GM12878 (cell line): ENCODE measurements at regions not wholly inside any gene's neighbourhood (a gene's known extent, or its start where the extent isn't known, plus 50 kb on each side); places are given as distances from the start of the nearest gene placed in this dataset.

ENCODE experiments used
- ATAC-seq: fragments of 200-7000 bp; cut with Tn5 transposase; 3 replicates; pipeline ENCODE4 v1.9.1; 2020; ENCODE audit warnings: mild to moderate bottlenecking, moderate library complexity
- BruUV-seq: library from RNA; stranded (reverse); fragments of 400-500 nt; replicated peaks from 2 replicates; lab custom pipeline; 2021; lab: Mats Ljungman, UMichigan
- CTCF ChIA-PET: fragments of 300-600 bp; sonication (Branson Sonifier 250); formaldehyde crosslinking; extraction: SDS; loops from one replicate; lab custom pipeline; 2021; ENCODE audit warnings: inconsistent platforms; lab: Yijun Ruan, JAX
- POLR2A ChIA-PET: fragments of 350-600 bp; formaldehyde crosslinking; extraction: SDS; loops from one replicate; lab custom pipeline; 2021; ENCODE audit warnings: inconsistent platforms; lab: Charles Lee
- RAD21 ChIA-PET: fragments of 300-600 bp; sonication (Branson Sonifier 250); formaldehyde crosslinking; loops from one replicate; lab custom pipeline; 2023; ENCODE audit warnings: antibody characterized with exemption; ENCODE audit not compliant: unreplicated experiment; lab: Charles Lee
- SMC1A ChIA-PET: fragments of 300-600 bp; sonication (Branson Sonifier 250); formaldehyde crosslinking; loops from one replicate; lab custom pipeline; 2023; ENCODE audit not compliant: unreplicated experiment, uncharacterized antibody; lab: Charles Lee
- DNase-seq: peaks from one replicate; pipeline ENCODE4 v3.0.0-alpha.2; 2011; ENCODE audit warnings: low read depth, low spot score
- FAIRE-seq: peaks from 3 replicates; lab custom pipeline; 2011; peaks lifted over from hg19 to GRCh38; lab: Jason Lieb, UNC
- H2AFZ ChIP-seq: 2 replicates; pipeline ENCODE4 v1.6.0; 2011; ENCODE audit warnings: low read depth, low read length, control low read depth; ENCODE audit not compliant: control insufficient read depth
- H3K27ac ChIP-seq: 2 replicates; pipeline ENCODE4 v1.5.1; 2011; ENCODE audit warnings: control low read depth; ENCODE audit not compliant: control insufficient read depth, insufficient read depth
- H3K27me3 ChIP-seq, 2 experiments: replicated peaks in 1 of 2; 2 replicates each; pipeline versions ENCODE4 v1.6.0 to v1.6.1; 2011; ENCODE audit warnings: low read length in 1 of 2; ENCODE audit not compliant: control insufficient read depth in 2 of 2, insufficient read depth in 2 of 2
- H3K36me3 ChIP-seq, 2 experiments: 2 replicates each; pipeline ENCODE4 v1.5.1; 2011; ENCODE audit warnings: low read length in 1 of 2; ENCODE audit not compliant: control insufficient read depth in 2 of 2, insufficient read depth in 2 of 2
- H3K4me1 ChIP-seq: 2 replicates; pipeline ENCODE4 v1.6.1; 2011; ENCODE audit warnings: mild to moderate bottlenecking, low read length, moderate library complexity, mixed read lengths; ENCODE audit not compliant: control insufficient read depth, insufficient read depth
- H3K4me2 ChIP-seq: 2 replicates; pipeline ENCODE4 v1.6.0; 2011; ENCODE audit warnings: control low read depth; ENCODE audit not compliant: control insufficient read depth, insufficient read depth
- H3K4me3 ChIP-seq: fragments of 200-600 bp; sonication (generic); 2 replicates; pipeline ENCODE4 v1.5.1; 2016
- H3K79me2 ChIP-seq: 2 replicates; pipeline ENCODE4 v1.6.0; 2011; ENCODE audit warnings: low read length; ENCODE audit not compliant: control insufficient read depth, insufficient read depth
- H3K9ac ChIP-seq: 2 replicates; pipeline ENCODE4 v1.8.0; 2011; ENCODE audit warnings: low read length, control low read depth, mixed read lengths; ENCODE audit not compliant: control insufficient read depth, insufficient read depth
- H3K9me3 ChIP-seq: replicated peaks from 3 replicates; pipeline ENCODE4 v1.5.1; 2011; ENCODE audit warnings: mild to moderate bottlenecking, low read length; ENCODE audit not compliant: control insufficient read depth, insufficient read depth
- H4K20me1 ChIP-seq: 2 replicates; pipeline ENCODE4 v1.6.0; 2011; ENCODE audit not compliant: control insufficient read depth, insufficient read depth
- ASH2L ChIP-seq: fragments of 300-600, 200-600 bp; sonication (generic); IDR thresholded peaks from 2 replicates; pipeline ENCODE4 v1.6.1; 2017; ENCODE audit warnings: low read depth, mild to moderate bottlenecking, borderline replicate concordance
- CEBPZ ChIP-seq: fragments of 150-350 bp; IDR thresholded peaks from 2 replicates; pipeline ENCODE4 v1.6.1; 2016; ENCODE audit warnings: low read depth, low read length
- CHD2 ChIP-seq: IDR thresholded peaks from 2 replicates; pipeline ENCODE4 v1.6.1; 2011; ENCODE audit warnings: low read depth, low read length, improper control_type of control experiment, borderline replicate concordance
- EGR1 ChIP-seq, 2 experiments: IDR thresholded peaks; 1 replicate in 1 of 2; 2 replicates in 1 of 2; pipeline ENCODE4 v1.6.1; 2011 to 2012; ENCODE audit warnings: low read depth in 2 of 2, low read length in 2 of 2, borderline replicate concordance in 1 of 2, mild to moderate bottlenecking in 1 of 2, moderate library complexity in 1 of 2
- EZH2 ChIP-seq: IDR thresholded peaks from 2 replicates; pipeline ENCODE4 v1.6.1; 2012; ENCODE audit warnings: low read depth, mild to moderate bottlenecking, control low read depth, inconsistent platforms, low read length, borderline replicate concordance; ENCODE audit not compliant: control insufficient read depth
- HCFC1 ChIP-seq: fragments of 150-350 bp; IDR thresholded peaks from 2 replicates; pipeline ENCODE4 v1.6.1; 2014; ENCODE audit warnings: low read length
- MTA2 ChIP-seq: fragments of 450-650 bp; IDR thresholded peaks from 2 replicates; pipeline ENCODE4 v1.6.1; 2016; ENCODE audit warnings: low read depth, mild to moderate bottlenecking, moderate library complexity
- RCOR1 ChIP-seq: conservative IDR thresholded peaks from 2 replicates; pipeline ENCODE4 v1.6.1; 2012; ENCODE audit warnings: low read depth, low read length, improper control_type of control experiment
- RUNX3 ChIP-seq: IDR thresholded peaks from 2 replicates; pipeline ENCODE4 v1.6.1; 2012; ENCODE audit warnings: low read length, inconsistent platforms
- TCF12 ChIP-seq: IDR thresholded peaks from 2 replicates; pipeline ENCODE4 v1.6.1; 2011; ENCODE audit warnings: low read depth, mild to moderate bottlenecking, low read length
- WGBS: methylation state at CpG from one replicate; pipeline ENCODE4 v1.1.6; 2016; ENCODE audit warnings: low lambda C conversion rate; ENCODE audit not compliant: insufficient replicate concordance, insufficient coverage; ENCODE audit errors: missing lambda C conversion rate; 5-methylcytosine and 5-hydroxymethylcytosine counted together
- in situ Hi-C: fragments of 300-500 bp; cut with MboI; formaldehyde crosslinking; loops from 9 replicates; pipeline ENCODE4 v1.14.3; 2018; ENCODE audit warnings: mixed read lengths
- intact Hi-C: fragments of 100-400 bp; cut with micrococcal nuclease; formaldehyde crosslinking; loops from one replicate; pipeline ENCODE4 v1.14.2; 2022; ENCODE audit not compliant: unreplicated experiment
- TF ChIP-seq, protein P1 (sequence below): fragments of 450-650 bp; conservative IDR thresholded peaks from 2 replicates; pipeline ENCODE4 v1.6.1; 2017; ENCODE audit warnings: mild to moderate bottlenecking, moderate library complexity
- TF ChIP-seq, protein P2 (sequence below): IDR thresholded peaks from 2 replicates; pipeline ENCODE4 v1.6.1; 2012; ENCODE audit warnings: low read depth, low read length, improper control_type of control experiment
- TF ChIP-seq, protein P3 (sequence below): fragments of 450-650 bp; IDR thresholded peaks from 2 replicates; pipeline ENCODE4 v1.6.1; 2016; ENCODE audit warnings: mild to moderate bottlenecking, moderate library complexity, borderline replicate concordance

- TF ChIP-seq, protein P1, sequence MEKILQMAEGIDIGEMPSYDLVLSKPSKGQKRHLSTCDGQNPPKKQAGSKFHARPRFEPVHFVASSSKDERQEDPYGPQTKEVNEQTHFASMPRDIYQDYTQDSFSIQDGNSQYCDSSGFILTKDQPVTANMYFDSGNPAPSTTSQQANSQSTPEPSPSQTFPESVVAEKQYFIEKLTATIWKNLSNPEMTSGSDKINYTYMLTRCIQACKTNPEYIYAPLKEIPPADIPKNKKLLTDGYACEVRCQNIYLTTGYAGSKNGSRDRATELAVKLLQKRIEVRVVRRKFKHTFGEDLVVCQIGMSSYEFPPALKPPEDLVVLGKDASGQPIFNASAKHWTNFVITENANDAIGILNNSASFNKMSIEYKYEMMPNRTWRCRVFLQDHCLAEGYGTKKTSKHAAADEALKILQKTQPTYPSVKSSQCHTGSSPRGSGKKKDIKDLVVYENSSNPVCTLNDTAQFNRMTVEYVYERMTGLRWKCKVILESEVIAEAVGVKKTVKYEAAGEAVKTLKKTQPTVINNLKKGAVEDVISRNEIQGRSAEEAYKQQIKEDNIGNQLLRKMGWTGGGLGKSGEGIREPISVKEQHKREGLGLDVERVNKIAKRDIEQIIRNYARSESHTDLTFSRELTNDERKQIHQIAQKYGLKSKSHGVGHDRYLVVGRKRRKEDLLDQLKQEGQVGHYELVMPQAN, result no peak
- TF ChIP-seq RUNX3, result no peak
- TF ChIP-seq, all 136 proteins: peak for 0
These were observed 280.5 kb downstream of the VRK1 start (continued) for GRCh38 chr14:97077687-97078086.

- in situ Hi-C loops (no loop called here), intact Hi-C loops (no loop called here)
- Histone ChIP-seq H3K27ac (no peak overlapping the region), H2AFZ (no peak overlapping the region), H3K9ac (no peak overlapping the region), H3K36me3 (no peaks in the 10 kb centered on the region), H3K9me3 (no peaks in the 10 kb centered on the region), H3K79me2 (no peaks in the 10 kb centered on the region), H3K4me3 (no peak overlapping the region), H3K4me1 (peaks cover 5% of the 10 kb centered on the region), H3K4me2 (no peak overlapping the region), H3K27me3 (no peaks in the 10 kb centered on the region), H4K20me1 (no peaks in the 10 kb centered on the region)
- no peak for DNase-seq
- ChIA-PET CTCF (no interaction called here), SMC1A (no interaction called here), RAD21 (no interaction called here), POLR2A (no interaction called here)
- no peak for FAIRE-seq
- no TSS peak for BruUV-seq
- no peak for ATAC-seq
- 47% methylated on average over 2 of the region's 2 CpGs for WGBS
- TF ChIP-seq CEBPZ, result no peak
- TF ChIP-seq, protein P2, sequence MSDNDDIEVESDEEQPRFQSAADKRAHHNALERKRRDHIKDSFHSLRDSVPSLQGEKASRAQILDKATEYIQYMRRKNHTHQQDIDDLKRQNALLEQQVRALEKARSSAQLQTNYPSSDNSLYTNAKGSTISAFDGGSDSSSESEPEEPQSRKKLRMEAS, result no peak
- TF ChIP-seq, protein P3, sequence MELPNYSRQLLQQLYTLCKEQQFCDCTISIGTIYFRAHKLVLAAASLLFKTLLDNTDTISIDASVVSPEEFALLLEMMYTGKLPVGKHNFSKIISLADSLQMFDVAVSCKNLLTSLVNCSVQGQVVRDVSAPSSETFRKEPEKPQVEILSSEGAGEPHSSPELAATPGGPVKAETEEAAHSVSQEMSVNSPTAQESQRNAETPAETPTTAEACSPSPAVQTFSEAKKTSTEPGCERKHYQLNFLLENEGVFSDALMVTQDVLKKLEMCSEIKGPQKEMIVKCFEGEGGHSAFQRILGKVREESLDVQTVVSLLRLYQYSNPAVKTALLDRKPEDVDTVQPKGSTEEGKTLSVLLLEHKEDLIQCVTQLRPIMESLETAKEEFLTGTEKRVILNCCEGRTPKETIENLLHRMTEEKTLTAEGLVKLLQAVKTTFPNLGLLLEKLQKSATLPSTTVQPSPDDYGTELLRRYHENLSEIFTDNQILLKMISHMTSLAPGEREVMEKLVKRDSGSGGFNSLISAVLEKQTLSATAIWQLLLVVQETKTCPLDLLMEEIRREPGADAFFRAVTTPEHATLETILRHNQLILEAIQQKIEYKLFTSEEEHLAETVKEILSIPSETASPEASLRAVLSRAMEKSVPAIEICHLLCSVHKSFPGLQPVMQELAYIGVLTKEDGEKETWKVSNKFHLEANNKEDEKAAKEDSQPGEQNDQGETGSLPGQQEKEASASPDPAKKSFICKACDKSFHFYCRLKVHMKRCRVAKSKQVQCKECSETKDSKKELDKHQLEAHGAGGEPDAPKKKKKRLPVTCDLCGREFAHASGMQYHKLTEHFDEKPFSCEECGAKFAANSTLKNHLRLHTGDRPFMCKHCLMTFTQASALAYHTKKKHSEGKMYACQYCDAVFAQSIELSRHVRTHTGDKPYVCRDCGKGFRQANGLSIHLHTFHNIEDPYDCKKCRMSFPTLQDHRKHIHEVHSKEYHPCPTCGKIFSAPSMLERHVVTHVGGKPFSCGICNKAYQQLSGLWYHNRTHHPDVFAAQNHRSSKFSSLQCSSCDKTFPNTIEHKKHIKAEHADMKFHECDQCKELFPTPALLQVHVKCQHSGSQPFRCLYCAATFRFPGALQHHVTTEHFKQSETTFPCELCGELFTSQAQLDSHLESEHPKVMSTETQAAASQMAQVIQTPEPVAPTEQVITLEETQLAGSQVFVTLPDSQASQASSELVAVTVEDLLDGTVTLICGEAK, result no peak
- TF ChIP-seq RCOR1, result no peak
- no peak for TF ChIP-seq HCFC1
- no peak for TF ChIP-seq EGR1 (IDR thresholded peaks at IDR 0.05; ENCODE audit: borderline replicate concordance in 1 of 2, low read depth in 2 of 2, low read length in 2 of 2)
- no peak for TF ChIP-seq CHD2
- no peak for TF ChIP-seq MTA2
- TF ChIP-seq TCF12, result no peak
- no peak for TF ChIP-seq EZH2
- no peak for TF ChIP-seq ASH2L
These were observed 283.8 kb downstream of the VRK1 start for GRCh38 chr14:97080991-97081390.
